HCT116 (cell line): ENCODE measurements at regions not wholly inside any gene's neighbourhood (a gene's known extent, or its start where the extent isn't known, plus 50 kb on each side); places are given as distances from the start of the nearest gene placed in this dataset.

Source experiments
- ATAC-seq: fragments of 200-7000 bp; cut with Tn5 transposase; 2 replicates; pipeline ENCODE4 v1.9.1; 2020; ENCODE audit warnings: mild to moderate bottlenecking, moderate library complexity
- BruUV-seq: library from RNA; stranded (reverse); fragments of 400-500 nt; replicated peaks from 2 replicates; lab custom pipeline; 2021; lab: Mats Ljungman, UMichigan
- CTCF ChIA-PET: fragments of 300-600 bp; sonication (Branson Sonifier 250); formaldehyde crosslinking; loops from one replicate; lab custom pipeline; 2021; ENCODE audit warnings: antibody characterized with exemption; lab: Charles Lee
- POLR2A ChIA-PET: fragments of 300-600, 350-600 bp; sonication (Branson Sonifier 250); formaldehyde crosslinking; loops from one replicate; lab custom pipeline; 2021; ENCODE audit warnings: antibody characterized with exemption; lab: Charles Lee
- RAD21 ChIA-PET, 2 experiments: fragments of 300-600 bp; sonication (Branson Sonifier 250); formaldehyde crosslinking; loops; one replicate each; lab custom pipeline; 2023; ENCODE audit warnings: low total read pairs in 2 of 2; ENCODE audit not compliant: uncharacterized antibody in 2 of 2, unreplicated experiment in 2 of 2, low non-redundant PET in 1 of 2; lab: Charles Lee
- DNase-seq: peaks from one replicate; pipeline ENCODE4 v3.0.0-alpha.2; 2010; ENCODE audit warnings: low read depth, low spot score
- H2AFZ ChIP-seq: fragments of 200-600 bp; shearing (Covaris generic), sonication (generic); 2 replicates; pipeline ENCODE4 v1.6.1; 2017; ENCODE audit warnings: low read depth, mixed run types, mixed read lengths, antibody characterized with exemption, low read length; ENCODE audit not compliant: poor library complexity, severe bottlenecking
- H3K27ac ChIP-seq: 2 replicates; pipeline ENCODE4 v1.5.1; 2012; ENCODE audit warnings: low read depth, low read length
- H3K27me3 ChIP-seq: fragments of 200-600 bp; sonication (generic); 2 replicates; pipeline ENCODE4 v1.6.1; 2016; ENCODE audit warnings: mixed run types, low read length, mixed read lengths; ENCODE audit not compliant: insufficient read depth
- H3K36me3 ChIP-seq, 2 experiments: fragments of 200-500 bp in 1 of 2; fragments of 200-600 bp in 1 of 2; sonication (Bioruptor generic) in 1 of 2; sonication (generic) in 1 of 2; 2 replicates each; pipeline versions ENCODE4 v1.5.1 to v1.6.1; 2014 to 2016; ENCODE audit warnings: low read length in 2 of 2, inconsistent platforms in 1 of 2, mixed read lengths in 1 of 2, mixed run types in 1 of 2; ENCODE audit not compliant: insufficient read depth in 2 of 2, control insufficient read depth in 1 of 2
- H3K4me1 ChIP-seq, 2 experiments: fragments of 200-600 bp in 1 of 2; sonication (generic) in 1 of 2; 2 replicates each; pipeline versions ENCODE4 v1.5.1 to v1.6.1; 2012 to 2017; ENCODE audit warnings: low read length in 2 of 2, inconsistent platforms in 1 of 2, mild to moderate bottlenecking in 1 of 2, mixed read lengths in 1 of 2, mixed run types in 1 of 2, moderate library complexity in 1 of 2; ENCODE audit not compliant: insufficient read depth in 2 of 2, control insufficient read depth in 1 of 2
- H3K4me2 ChIP-seq: fragments of 200-600 bp; sonication (generic); 2 replicates; pipeline ENCODE4 v1.6.1; 2017; ENCODE audit warnings: mixed run types, low read length, mixed read lengths
- H3K4me3 ChIP-seq, 2 experiments: fragments of 200-600 bp in 1 of 2; sonication (generic) in 1 of 2; replicated peaks in 1 of 2; 2 replicates each; pipeline ENCODE4 v1.5.1; 2011 to 2016; ENCODE audit warnings: low read length in 2 of 2, control low read depth in 1 of 2, low read depth in 1 of 2, mild to moderate bottlenecking in 1 of 2, mixed read lengths in 1 of 2, mixed run types in 1 of 2
- H3K79me2 ChIP-seq: fragments of 200-600 bp; sonication (generic); 2 replicates; pipeline ENCODE4 v1.6.1; 2017; ENCODE audit warnings: mild to moderate bottlenecking, mixed run types, low read length, moderate library complexity, mixed read lengths; ENCODE audit not compliant: insufficient read depth
- H3K9ac ChIP-seq: fragments of 200-600 bp; sonication (generic); 2 replicates; pipeline ENCODE4 v1.6.1; 2016; ENCODE audit warnings: low read length, mixed read lengths
- H3K9me2 ChIP-seq: fragments of 200-600 bp; sonication (generic), shearing (Covaris generic); 2 replicates; pipeline ENCODE4 v1.6.1; 2017; ENCODE audit warnings: mixed run types, mild to moderate bottlenecking, moderate library complexity; ENCODE audit not compliant: insufficient read depth
- H3K9me3 ChIP-seq, 2 experiments: fragments of 200-500 bp in 1 of 2; fragments of 200-600 bp in 1 of 2; sonication (Bioruptor generic) in 1 of 2; sonication (generic) in 1 of 2; 2 replicates each; pipeline ENCODE4 v1.6.1; 2014 to 2017; ENCODE audit warnings: low read length in 2 of 2, mixed read lengths in 2 of 2, inconsistent platforms in 1 of 2, low read depth in 1 of 2, mild to moderate bottlenecking in 1 of 2, mixed run types in 1 of 2, moderate library complexity in 1 of 2; ENCODE audit not compliant: control insufficient read depth in 1 of 2, insufficient read depth in 1 of 2
- H4K20me1 ChIP-seq: fragments of 200-600 bp; sonication (generic), shearing (Covaris generic); 2 replicates; pipeline ENCODE4 v1.6.1; 2017; ENCODE audit warnings: mixed run types, mild to moderate bottlenecking, moderate library complexity; ENCODE audit not compliant: insufficient read depth
- EGR1 ChIP-seq: IDR thresholded peaks from 2 replicates; pipeline ENCODE4 v1.6.1; 2012; ENCODE audit warnings: low read depth
- EZH2 ChIP-seq: fragments of 200-600 bp; sonication (generic); IDR thresholded peaks from 2 replicates; pipeline ENCODE4 v1.6.1; 2017; ENCODE audit warnings: antibody characterized with exemption, mixed run types
- FOSL1 ChIP-seq: IDR thresholded peaks from 2 replicates; pipeline ENCODE4 v1.6.1; 2012; ENCODE audit warnings: low read depth
- JUND ChIP-seq: IDR thresholded peaks from 2 replicates; pipeline ENCODE4 v1.6.1; 2012
- POLR2AphosphoS5 ChIP-seq: IDR thresholded peaks from 2 replicates; pipeline ENCODE4 v1.6.1; 2011; ENCODE audit warnings: mild to moderate bottlenecking, low read depth, low read length, moderate library complexity
- RAD21 ChIP-seq: IDR thresholded peaks from 2 replicates; pipeline ENCODE4 v1.6.1; 2012; ENCODE audit warnings: low read depth, mild to moderate bottlenecking
- REST ChIP-seq: IDR thresholded peaks from 2 replicates; pipeline ENCODE4 v1.6.1; 2012; ENCODE audit warnings: low read depth
- YY1 ChIP-seq: IDR thresholded peaks from 2 replicates; pipeline ENCODE4 v1.6.1; 2011; ENCODE audit warnings: low read length, low read depth, moderate library complexity, mild to moderate bottlenecking; ENCODE audit not compliant: insufficient replicate concordance; ENCODE audit errors: extremely low read depth
- ZNF274 ChIP-seq: fragments of 200-500 bp; sonication (Bioruptor generic); IDR thresholded peaks from 2 replicates; pipeline ENCODE4 v1.6.1; 2014; ENCODE audit warnings: mild to moderate bottlenecking, low read depth, low read length, inconsistent platforms
- intact Hi-C: fragments of 100-400 bp; cut with micrococcal nuclease; formaldehyde crosslinking; loops from 2 replicates; pipeline ENCODE4 v1.10.0; 2022
- TF ChIP-seq, protein P1 (sequence below): IDR thresholded peaks from 2 replicates; pipeline ENCODE4 v1.6.1; 2012
- TF ChIP-seq, protein P2 (sequence below): IDR thresholded peaks from 2 replicates; pipeline ENCODE4 v1.6.1; 2011; ENCODE audit warnings: mild to moderate bottlenecking, low read length, moderate library complexity; ENCODE audit not compliant: insufficient replicate concordance; ENCODE audit errors: extremely low read depth

GRCh38 chr20:51163996-51164600 lies 141.2 kb upstream of the KCNG1 start:
- Histone ChIP-seq H3K36me3 (no peaks in the 10 kb centered on the region), H3K9me3 (no peaks in the 10 kb centered on the region), H3K79me2 (no peaks in the 10 kb centered on the region), H3K27ac (no peak overlapping the region), H4K20me1 (no peaks in the 10 kb centered on the region), H3K4me1 (no peaks in the 10 kb centered on the region), H3K4me3 (no peak overlapping the region), H2AFZ (no peak overlapping the region), H3K9ac (no peak overlapping the region), H3K27me3 (peaks cover 29% of the 10 kb centered on the region), H3K9me2 (no peaks in the 10 kb centered on the region), H3K4me2 (no peak overlapping the region)
- RAD21 ChIA-PET = no interaction called here
- ATAC-seq (no peak), DNase-seq (no peak)
- TF ChIP-seq REST (no peak), JUND (no peak), EGR1 (no peak), RAD21 (no peak), ZNF274 (no peak), EZH2 (no peak), YY1 (no peak), FOSL1 (no peak), POLR2AphosphoS5 (no peak)
- TF ChIP-seq, protein P1, sequence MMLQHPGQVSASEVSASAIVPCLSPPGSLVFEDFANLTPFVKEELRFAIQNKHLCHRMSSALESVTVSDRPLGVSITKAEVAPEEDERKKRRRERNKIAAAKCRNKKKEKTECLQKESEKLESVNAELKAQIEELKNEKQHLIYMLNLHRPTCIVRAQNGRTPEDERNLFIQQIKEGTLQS = no peak
- TF ChIP-seq, protein P2, sequence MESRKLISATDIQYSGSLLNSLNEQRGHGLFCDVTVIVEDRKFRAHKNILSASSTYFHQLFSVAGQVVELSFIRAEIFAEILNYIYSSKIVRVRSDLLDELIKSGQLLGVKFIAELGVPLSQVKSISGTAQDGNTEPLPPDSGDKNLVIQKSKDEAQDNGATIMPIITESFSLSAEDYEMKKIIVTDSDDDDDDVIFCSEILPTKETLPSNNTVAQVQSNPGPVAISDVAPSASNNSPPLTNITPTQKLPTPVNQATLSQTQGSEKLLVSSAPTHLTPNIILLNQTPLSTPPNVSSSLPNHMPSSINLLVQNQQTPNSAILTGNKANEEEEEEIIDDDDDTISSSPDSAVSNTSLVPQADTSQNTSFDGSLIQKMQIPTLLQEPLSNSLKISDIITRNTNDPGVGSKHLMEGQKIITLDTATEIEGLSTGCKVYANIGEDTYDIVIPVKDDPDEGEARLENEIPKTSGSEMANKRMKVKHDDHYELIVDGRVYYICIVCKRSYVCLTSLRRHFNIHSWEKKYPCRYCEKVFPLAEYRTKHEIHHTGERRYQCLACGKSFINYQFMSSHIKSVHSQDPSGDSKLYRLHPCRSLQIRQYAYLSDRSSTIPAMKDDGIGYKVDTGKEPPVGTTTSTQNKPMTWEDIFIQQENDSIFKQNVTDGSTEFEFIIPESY = no peak
- POLR2A ChIA-PET = no interaction called here
- intact Hi-C loops = no loop called here
- BruUV-seq = no TSS peak
- CTCF ChIA-PET = interaction anchor here (0.7 kb wide), 1 partner anchor 9 kb away, joined by 3 read pairs; no protein-coding TSS in a partner anchor
